GM12878 (cell line): ENCODE measurements at regions not wholly inside any gene's neighbourhood (a gene's known extent, or its start where the extent isn't known, plus 50 kb on each side); places are given as distances from the start of the nearest gene placed in this dataset.

ENCODE experiments used
- ATAC-seq: fragments of 200-7000 bp; cut with Tn5 transposase; 3 replicates; pipeline ENCODE4 v1.9.1; 2020; ENCODE audit warnings: mild to moderate bottlenecking, moderate library complexity
- BruUV-seq: library from RNA; stranded (reverse); fragments of 400-500 nt; replicated peaks from 2 replicates; lab custom pipeline; 2021; lab: Mats Ljungman, UMichigan
- CTCF ChIA-PET: fragments of 300-600 bp; sonication (Branson Sonifier 250); formaldehyde crosslinking; extraction: SDS; loops from one replicate; lab custom pipeline; 2021; ENCODE audit warnings: inconsistent platforms; lab: Yijun Ruan, JAX
- POLR2A ChIA-PET: fragments of 350-600 bp; formaldehyde crosslinking; extraction: SDS; loops from one replicate; lab custom pipeline; 2021; ENCODE audit warnings: inconsistent platforms; lab: Charles Lee
- RAD21 ChIA-PET: fragments of 300-600 bp; sonication (Branson Sonifier 250); formaldehyde crosslinking; loops from one replicate; lab custom pipeline; 2023; ENCODE audit warnings: antibody characterized with exemption; ENCODE audit not compliant: unreplicated experiment; lab: Charles Lee
- SMC1A ChIA-PET: fragments of 300-600 bp; sonication (Branson Sonifier 250); formaldehyde crosslinking; loops from one replicate; lab custom pipeline; 2023; ENCODE audit not compliant: unreplicated experiment, uncharacterized antibody; lab: Charles Lee
- DNase-seq: peaks from one replicate; pipeline ENCODE4 v3.0.0-alpha.2; 2011; ENCODE audit warnings: low read depth, low spot score
- FAIRE-seq: peaks from 3 replicates; lab custom pipeline; 2011; peaks lifted over from hg19 to GRCh38; lab: Jason Lieb, UNC
- H2AFZ ChIP-seq: 2 replicates; pipeline ENCODE4 v1.6.0; 2011; ENCODE audit warnings: low read depth, low read length, control low read depth; ENCODE audit not compliant: control insufficient read depth
- H3K27ac ChIP-seq: 2 replicates; pipeline ENCODE4 v1.5.1; 2011; ENCODE audit warnings: control low read depth; ENCODE audit not compliant: control insufficient read depth, insufficient read depth
- H3K27me3 ChIP-seq, 2 experiments: replicated peaks in 1 of 2; 2 replicates each; pipeline versions ENCODE4 v1.6.0 to v1.6.1; 2011; ENCODE audit warnings: low read length in 1 of 2; ENCODE audit not compliant: control insufficient read depth in 2 of 2, insufficient read depth in 2 of 2
- H3K36me3 ChIP-seq, 2 experiments: 2 replicates each; pipeline ENCODE4 v1.5.1; 2011; ENCODE audit warnings: low read length in 1 of 2; ENCODE audit not compliant: control insufficient read depth in 2 of 2, insufficient read depth in 2 of 2
- H3K4me1 ChIP-seq: 2 replicates; pipeline ENCODE4 v1.6.1; 2011; ENCODE audit warnings: mild to moderate bottlenecking, low read length, moderate library complexity, mixed read lengths; ENCODE audit not compliant: control insufficient read depth, insufficient read depth
- H3K4me2 ChIP-seq: 2 replicates; pipeline ENCODE4 v1.6.0; 2011; ENCODE audit warnings: control low read depth; ENCODE audit not compliant: control insufficient read depth, insufficient read depth
- H3K4me3 ChIP-seq: fragments of 200-600 bp; sonication (generic); 2 replicates; pipeline ENCODE4 v1.5.1; 2016
- H3K79me2 ChIP-seq: 2 replicates; pipeline ENCODE4 v1.6.0; 2011; ENCODE audit warnings: low read length; ENCODE audit not compliant: control insufficient read depth, insufficient read depth
- H3K9ac ChIP-seq: 2 replicates; pipeline ENCODE4 v1.8.0; 2011; ENCODE audit warnings: low read length, control low read depth, mixed read lengths; ENCODE audit not compliant: control insufficient read depth, insufficient read depth
- H3K9me3 ChIP-seq: replicated peaks from 3 replicates; pipeline ENCODE4 v1.5.1; 2011; ENCODE audit warnings: mild to moderate bottlenecking, low read length; ENCODE audit not compliant: control insufficient read depth, insufficient read depth
- H4K20me1 ChIP-seq: 2 replicates; pipeline ENCODE4 v1.6.0; 2011; ENCODE audit not compliant: control insufficient read depth, insufficient read depth
- ESRRA ChIP-seq: IDR thresholded peaks from 2 replicates; pipeline ENCODE4 v1.6.1; 2012; ENCODE audit warnings: mild to moderate bottlenecking, low read length, improper control_type of control experiment
- GATAD2B ChIP-seq: fragments of 450-650 bp; conservative IDR thresholded peaks from 2 replicates; pipeline ENCODE4 v1.6.1; 2017; ENCODE audit warnings: low read depth, mild to moderate bottlenecking, moderate library complexity
- IKZF1 ChIP-seq: fragments of 450-650 bp; conservative IDR thresholded peaks from 2 replicates; pipeline ENCODE4 v1.6.1; 2017; ENCODE audit warnings: antibody characterized with exemption, mild to moderate bottlenecking
- NFXL1 ChIP-seq: fragments of 450-650 bp; IDR thresholded peaks from 2 replicates; pipeline ENCODE4 v1.6.1; 2017; ENCODE audit warnings: antibody characterized with exemption, mild to moderate bottlenecking, borderline replicate concordance
- NR2C1 ChIP-seq: fragments of 450-650 bp; IDR thresholded peaks from 2 replicates; pipeline ENCODE4 v1.6.1; 2017; ENCODE audit warnings: antibody characterized with exemption, mild to moderate bottlenecking, moderate library complexity
- POLR2AphosphoS5 ChIP-seq: IDR thresholded peaks from 2 replicates; pipeline ENCODE4 v1.6.1; 2011; ENCODE audit warnings: mild to moderate bottlenecking, low read length, inconsistent platforms
- SIX5 ChIP-seq: IDR thresholded peaks from 2 replicates; pipeline ENCODE4 v1.6.1; 2011; ENCODE audit warnings: mild to moderate bottlenecking, low read depth, low read length, moderate library complexity; ENCODE audit not compliant: severe bottlenecking
- SMAD5 ChIP-seq: IDR thresholded peaks from 2 replicates; pipeline ENCODE4 v1.6.1; 2016; ENCODE audit warnings: antibody characterized with exemption, low read depth
- SPI1 ChIP-seq: IDR thresholded peaks from 2 replicates; pipeline ENCODE4 v1.6.1; 2011; ENCODE audit warnings: low read depth, mild to moderate bottlenecking, low read length, moderate library complexity, borderline replicate concordance; ENCODE audit not compliant: insufficient read depth
- STAT3 ChIP-seq: IDR thresholded peaks from 2 replicates; pipeline ENCODE4 v1.6.1; 2011; ENCODE audit warnings: low read depth, low read length, improper control_type of control experiment
- TARDBP ChIP-seq: IDR thresholded peaks from 2 replicates; pipeline ENCODE4 v1.6.1; 2016; ENCODE audit warnings: borderline replicate concordance
- ZNF384 ChIP-seq: IDR thresholded peaks from 2 replicates; pipeline ENCODE4 v1.6.1; 2012; ENCODE audit warnings: low read depth, mild to moderate bottlenecking, low read length, improper control_type of control experiment, borderline replicate concordance
- ZNF622 ChIP-seq: fragments of 450-650 bp; IDR thresholded peaks from 2 replicates; pipeline ENCODE4 v1.6.1; 2017; ENCODE audit warnings: mild to moderate bottlenecking, inconsistent platforms
- WGBS: methylation state at CpG from one replicate; pipeline ENCODE4 v1.1.6; 2016; ENCODE audit warnings: low lambda C conversion rate; ENCODE audit not compliant: insufficient replicate concordance, insufficient coverage; ENCODE audit errors: missing lambda C conversion rate; 5-methylcytosine and 5-hydroxymethylcytosine counted together
- in situ Hi-C: fragments of 300-500 bp; cut with MboI; formaldehyde crosslinking; loops from 9 replicates; pipeline ENCODE4 v1.14.3; 2018; ENCODE audit warnings: mixed read lengths
- intact Hi-C: fragments of 100-400 bp; cut with micrococcal nuclease; formaldehyde crosslinking; loops from one replicate; pipeline ENCODE4 v1.14.2; 2022; ENCODE audit not compliant: unreplicated experiment
- TF ChIP-seq, protein P1 (sequence below): fragments of 450-650 bp; formaldehyde crosslinking; IDR thresholded peaks from 2 replicates; pipeline ENCODE4 v1.4.0; 2022; ENCODE audit warnings: mild to moderate bottlenecking, moderate library complexity
- TF ChIP-seq, protein P2 (sequence below): fragments of 150-350 bp; IDR thresholded peaks from 2 replicates; pipeline ENCODE4 v1.6.1; 2016; ENCODE audit warnings: low read depth, low read length
- TF ChIP-seq, protein P3 (sequence below): IDR thresholded peaks from 2 replicates; pipeline ENCODE4 v1.6.1; 2011; ENCODE audit warnings: low read depth, mild to moderate bottlenecking, low read length, moderate library complexity, borderline replicate concordance; ENCODE audit errors: extremely low read depth

DNA sequence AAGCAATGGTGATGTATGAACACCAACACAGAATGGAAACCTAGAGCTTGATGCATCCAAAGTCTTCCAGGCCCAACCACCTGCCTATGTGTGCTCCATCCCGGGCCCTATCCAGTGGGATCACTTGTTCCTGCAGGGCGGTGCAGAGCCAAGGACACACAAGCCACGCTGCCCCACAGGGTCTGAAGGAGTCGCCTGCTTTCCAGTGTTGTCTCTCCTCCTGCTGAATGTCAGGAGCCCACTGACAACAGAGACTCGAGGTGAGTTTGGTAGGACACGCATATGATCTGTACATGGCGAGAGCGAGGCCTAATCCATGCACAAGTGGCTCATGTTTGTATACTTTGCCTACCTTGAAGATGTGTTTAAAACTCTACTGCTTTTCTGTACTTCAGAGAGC is 70.9 kb upstream of the FHL2 start:
- POLR2A ChIA-PET: interaction anchor here (0.6 kb wide), 1 partner anchor 8 kb away, joined by 3 read pairs; no protein-coding TSS in a partner anchor
- DNase-seq (no peak), FAIRE-seq (no peak), ATAC-seq (no peak)
- no peak overlapping the region for H3K9ac ChIP-seq
- TF ChIP-seq ZNF384 (no peak), SPI1 (no peak), GATAD2B (no peak), ZNF622 (no peak), NR2C1 (no peak), NFXL1 (no peak), TARDBP (no peak), SMAD5 (no peak), ESRRA (no peak), POLR2AphosphoS5 (no peak), STAT3 (no peak), SIX5 (no peak), IKZF1 (no peak)
- TF ChIP-seq, protein P1, sequence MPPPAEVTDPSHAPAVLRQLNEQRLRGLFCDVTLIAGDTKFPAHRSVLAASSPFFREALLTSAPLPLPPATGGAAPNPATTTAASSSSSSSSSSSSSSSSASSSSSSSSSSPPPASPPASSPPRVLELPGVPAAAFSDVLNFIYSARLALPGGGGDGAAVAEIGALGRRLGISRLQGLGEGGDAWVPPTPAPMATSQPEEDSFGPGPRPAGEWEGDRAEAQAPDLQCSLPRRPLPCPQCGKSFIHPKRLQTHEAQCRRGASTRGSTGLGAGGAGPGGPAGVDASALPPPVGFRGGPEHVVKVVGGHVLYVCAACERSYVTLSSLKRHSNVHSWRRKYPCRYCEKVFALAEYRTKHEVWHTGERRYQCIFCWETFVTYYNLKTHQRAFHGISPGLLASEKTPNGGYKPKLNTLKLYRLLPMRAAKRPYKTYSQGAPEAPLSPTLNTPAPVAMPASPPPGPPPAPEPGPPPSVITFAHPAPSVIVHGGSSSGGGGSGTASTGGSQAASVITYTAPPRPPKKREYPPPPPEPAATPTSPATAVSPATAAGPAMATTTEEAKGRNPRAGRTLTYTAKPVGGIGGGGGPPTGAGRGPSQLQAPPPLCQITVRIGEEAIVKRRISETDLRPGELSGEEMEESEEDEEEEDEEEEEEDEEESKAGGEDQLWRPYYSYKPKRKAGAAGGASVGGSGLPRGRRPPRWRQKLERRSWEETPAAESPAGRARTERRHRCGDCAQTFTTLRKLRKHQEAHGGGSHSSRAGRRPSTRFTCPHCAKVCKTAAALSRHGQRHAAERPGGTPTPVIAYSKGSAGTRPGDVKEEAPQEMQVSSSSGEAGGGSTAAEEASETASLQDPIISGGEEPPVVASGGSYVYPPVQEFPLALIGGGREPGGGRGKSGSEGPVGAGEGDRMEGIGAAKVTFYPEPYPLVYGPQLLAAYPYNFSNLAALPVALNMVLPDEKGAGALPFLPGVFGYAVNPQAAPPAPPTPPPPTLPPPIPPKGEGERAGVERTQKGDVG (CRISPR knock-in tag): no peak
- TF ChIP-seq, protein P2, sequence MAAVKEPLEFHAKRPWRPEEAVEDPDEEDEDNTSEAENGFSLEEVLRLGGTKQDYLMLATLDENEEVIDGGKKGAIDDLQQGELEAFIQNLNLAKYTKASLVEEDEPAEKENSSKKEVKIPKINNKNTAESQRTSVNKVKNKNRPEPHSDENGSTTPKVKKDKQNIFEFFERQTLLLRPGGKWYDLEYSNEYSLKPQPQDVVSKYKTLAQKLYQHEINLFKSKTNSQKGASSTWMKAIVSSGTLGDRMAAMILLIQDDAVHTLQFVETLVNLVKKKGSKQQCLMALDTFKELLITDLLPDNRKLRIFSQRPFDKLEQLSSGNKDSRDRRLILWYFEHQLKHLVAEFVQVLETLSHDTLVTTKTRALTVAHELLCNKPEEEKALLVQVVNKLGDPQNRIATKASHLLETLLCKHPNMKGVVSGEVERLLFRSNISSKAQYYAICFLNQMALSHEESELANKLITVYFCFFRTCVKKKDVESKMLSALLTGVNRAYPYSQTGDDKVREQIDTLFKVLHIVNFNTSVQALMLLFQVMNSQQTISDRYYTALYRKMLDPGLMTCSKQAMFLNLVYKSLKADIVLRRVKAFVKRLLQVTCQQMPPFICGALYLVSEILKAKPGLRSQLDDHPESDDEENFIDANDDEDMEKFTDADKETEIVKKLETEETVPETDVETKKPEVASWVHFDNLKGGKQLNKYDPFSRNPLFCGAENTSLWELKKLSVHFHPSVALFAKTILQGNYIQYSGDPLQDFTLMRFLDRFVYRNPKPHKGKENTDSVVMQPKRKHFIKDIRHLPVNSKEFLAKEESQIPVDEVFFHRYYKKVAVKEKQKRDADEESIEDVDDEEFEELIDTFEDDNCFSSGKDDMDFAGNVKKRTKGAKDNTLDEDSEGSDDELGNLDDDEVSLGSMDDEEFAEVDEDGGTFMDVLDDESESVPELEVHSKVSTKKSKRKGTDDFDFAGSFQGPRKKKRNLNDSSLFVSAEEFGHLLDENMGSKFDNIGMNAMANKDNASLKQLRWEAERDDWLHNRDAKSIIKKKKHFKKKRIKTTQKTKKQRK: no peak
- TF ChIP-seq, protein P3, sequence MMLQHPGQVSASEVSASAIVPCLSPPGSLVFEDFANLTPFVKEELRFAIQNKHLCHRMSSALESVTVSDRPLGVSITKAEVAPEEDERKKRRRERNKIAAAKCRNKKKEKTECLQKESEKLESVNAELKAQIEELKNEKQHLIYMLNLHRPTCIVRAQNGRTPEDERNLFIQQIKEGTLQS: no peak
- no peak overlapping the region for H2AFZ ChIP-seq
- no peaks in the 10 kb centered on the region for H4K20me1 ChIP-seq
- H3K27ac ChIP-seq: no peak overlapping the region
- intact Hi-C loops (loop anchor here (1.0 kb wide), 1 partner anchor 49 kb away; no protein-coding TSS in a partner anchor), in situ Hi-C loops (no loop called here)
- H3K9me3 ChIP-seq: no peaks in the 10 kb centered on the region
- RAD21 ChIA-PET: no interaction called here
- H3K4me1 ChIP-seq: no peaks in the 10 kb centered on the region
- WGBS: 49% methylated on average over 8 of the region's 8 CpGs
- no peaks in the 10 kb centered on the region for H3K79me2 ChIP-seq
- no peaks in the 10 kb centered on the region for H3K36me3 ChIP-seq
- H3K27me3 ChIP-seq: peaks cover 0 to 4% of the 10 kb centered on the region in 2 experiments; a peak in 2 of 4 replicates
- no TSS peak for BruUV-seq
- SMC1A ChIA-PET: no interaction called here
- CTCF ChIA-PET: no interaction called here
- H3K4me3 ChIP-seq: no peak overlapping the region
- H3K4me2 ChIP-seq: no peak overlapping the region
